ENCODE measurements at regions not wholly inside any gene's neighbourhood (a gene's known extent, or its start where the extent isn't known, plus 50 kb on each side); places are given as distances from the start of the nearest gene placed in this dataset.

- DNase-seq: peak; percentile 43 to 53
Observed at GRCh38 chr16:9256196-9256595, 164.8 kb downstream of the HAPSTR1 start.

GRCh38 chr16:9257843-9258242 lies 166.4 kb downstream of the HAPSTR1 start:
- no peak for DNase-seq

- DNase-seq: peak in 1 of 2 experiments; percentile 10
Observed at GRCh38 chr16:9258423-9259051, 167.1 kb downstream of the HAPSTR1 start.

GRCh38 chr16:9259914-9260608 lies 168.6 kb downstream of the HAPSTR1 start:
- DNase-seq: no peak

- DNase-seq: no peak
Observed at GRCh38 chr16:9260666-9261065, 169.2 kb downstream of the HAPSTR1 start.

GRCh38 chr16:9261376-9261775 lies 169.9 kb downstream of the HAPSTR1 start:
- DNase-seq: no peak

- no peak for DNase-seq
Observed at GRCh38 chr16:9262941-9263715, 171.7 kb downstream of the HAPSTR1 start.

- DNase-seq: no peak
Observed at GRCh38 chr16:9264067-9264466, 172.6 kb downstream of the HAPSTR1 start.

GRCh38 chr16:9268446-9268845 lies 177.0 kb downstream of the HAPSTR1 start:
- no peak for DNase-seq

- no peak for DNase-seq
Observed at GRCh38 chr16:9270424-9270823, 179.0 kb downstream of the HAPSTR1 start.

- DNase-seq: no peak
Observed at GRCh38 chr16:9270941-9271340, 179.5 kb downstream of the HAPSTR1 start.

GRCh38 chr16:9271841-9272240 lies 180.4 kb downstream of the HAPSTR1 start:
- DNase-seq: no peak

- DNase-seq: no peak
Observed at GRCh38 chr16:9275377-9275776, 183.9 kb downstream of the HAPSTR1 start.

GRCh38 chr16:9275816-9276354 lies 184.4 kb downstream of the HAPSTR1 start:
- DNase-seq: no peak

GRCh38 chr16:9279291-9280068 lies 188.0 kb downstream of the HAPSTR1 start:
- no peak for DNase-seq

GRCh38 chr16:9280069-9280466 lies 188.6 kb downstream of the HAPSTR1 start:
- no peak for DNase-seq

GRCh38 chr16:9286930-9287329 lies 195.5 kb downstream of the HAPSTR1 start:
- DNase-seq: no peak

GRCh38 chr16:9296271-9296590 lies 204.8 kb downstream of the HAPSTR1 start:
- DNase-seq: no peak

- DNase-seq: peak; percentile 1 to 7
Observed at GRCh38 chr16:9297437-9298113, 206.1 kb downstream of the HAPSTR1 start.

- DNase-seq: no peak
Observed at GRCh38 chr16:9300252-9300651, 208.8 kb downstream of the HAPSTR1 start.

- no peak for DNase-seq
Observed at GRCh38 chr16:9302072-9302471, 210.6 kb downstream of the HAPSTR1 start.

- DNase-seq: no peak
Observed at GRCh38 chr16:9306753-9307152, 215.3 kb downstream of the HAPSTR1 start.
